ENCODE measurements at regions not wholly inside any gene's neighbourhood (a gene's known extent, or its start where the extent isn't known, plus 50 kb on each side); places are given as distances from the start of the nearest gene placed in this dataset.
"Not testable (repeated sequence)": the region's sequence is repeated elsewhere in the genome, so short reads cannot be mapped to it uniquely, and the experiment has no call there.

DNA sequence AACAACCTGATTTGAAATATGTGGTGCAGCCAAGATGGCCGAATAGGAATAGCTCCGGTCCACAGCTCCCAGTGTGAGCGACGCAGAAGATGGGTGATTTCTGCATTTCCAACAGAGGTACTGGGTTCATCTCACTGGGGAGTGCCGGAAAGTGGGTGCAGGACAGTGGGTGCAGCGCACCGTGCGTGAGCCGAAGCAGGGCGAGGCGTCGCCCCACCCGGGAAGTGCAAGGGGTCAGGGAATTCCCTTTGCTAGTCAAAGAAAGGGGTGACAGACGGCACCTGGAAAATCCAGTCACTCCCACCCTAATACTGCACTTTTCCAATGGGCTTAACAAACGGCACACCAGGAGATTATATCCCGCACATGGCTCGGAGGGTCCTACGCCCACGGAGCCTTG is 365.9 kb upstream of the PDZRN3 start:
- not testable (repeated sequence) for H3K9me3 ChIP-seq (ENCODE audit: control insufficient read depth, insufficient read depth, low read length); H3K36me3 ChIP-seq (ENCODE audit: control insufficient read depth, insufficient read depth, low read length); H3K27ac ChIP-seq (ENCODE audit: low read depth, low read length); DNase-seq (ENCODE audit: low read depth in 4 of 6, low spot score in 6 of 6); H3K4me1 ChIP-seq (ENCODE audit: control insufficient read depth, insufficient read depth, low read length); H3K4me3 ChIP-seq (ENCODE audit: low read depth, low read length); H3K27me3 ChIP-seq (ENCODE audit: control insufficient read depth, insufficient read depth, low read length)
- 98% methylated on average over 14 of the region's 19 CpGs for WGBS (ENCODE audit: insufficient coverage)

DNA sequence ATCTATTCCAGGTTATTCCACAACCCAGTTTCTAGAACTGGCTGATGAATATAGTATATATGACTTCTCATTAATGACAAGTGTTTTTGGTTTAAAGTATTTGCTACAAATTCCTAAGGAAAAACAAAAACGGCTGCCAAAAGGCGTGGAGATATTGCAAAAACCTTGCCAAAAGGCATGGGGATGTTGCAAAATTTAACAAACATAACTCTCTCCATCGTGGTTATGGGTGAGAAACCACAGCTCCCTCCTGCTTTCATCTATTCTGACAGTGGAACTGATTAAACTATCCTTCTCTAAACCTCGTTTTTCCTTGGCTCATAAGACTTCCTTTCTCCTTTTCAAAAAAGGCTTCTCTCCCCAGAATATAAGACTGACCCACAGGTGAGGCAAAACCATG is 342.0 kb upstream of the PDZRN3 start:
- DNase-seq (ENCODE audit: low read depth in 4 of 6, low spot score in 6 of 6) = no peak
- H3K4me1 ChIP-seq (ENCODE audit: control insufficient read depth, insufficient read depth, low read length) = no peaks in the 10 kb centered on the region
- no peaks in the 10 kb centered on the region for H3K36me3 ChIP-seq (ENCODE audit: control insufficient read depth, insufficient read depth, low read length)
- H3K27me3 ChIP-seq (ENCODE audit: control insufficient read depth, insufficient read depth, low read length) = no peaks in the 10 kb centered on the region
- H3K9me3 ChIP-seq (ENCODE audit: control insufficient read depth, insufficient read depth, low read length) = no peaks in the 10 kb centered on the region
- H3K4me3 ChIP-seq (ENCODE audit: low read depth, low read length) = no peak overlapping the region
- WGBS (ENCODE audit: insufficient coverage) = 69% methylated on average over 2 of the region's 4 CpGs
- no peak overlapping the region for H3K27ac ChIP-seq (ENCODE audit: low read depth, low read length)

DNA sequence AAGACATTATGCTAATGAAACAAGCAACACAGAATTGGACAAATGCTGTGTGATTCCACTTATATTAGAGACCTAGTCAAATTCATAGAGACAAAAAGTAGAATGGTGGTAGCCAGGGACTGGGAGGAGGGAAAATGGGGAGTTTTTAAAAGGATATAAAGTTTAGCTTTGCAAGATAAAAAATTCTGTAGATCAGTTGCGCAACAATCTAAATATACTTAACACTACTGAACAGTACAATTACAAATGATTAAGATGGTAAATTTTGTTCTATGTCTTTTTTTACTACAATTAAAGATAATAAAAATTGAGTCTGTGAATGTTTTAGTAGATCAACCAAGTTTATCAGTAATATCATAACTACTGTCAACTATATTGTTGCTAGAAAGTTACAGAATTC is 340.1 kb upstream of the PDZRN3 start:
- Histone ChIP-seq H3K4me3 (ENCODE audit: low read depth, low read length) (no peak overlapping the region), H3K4me1 (ENCODE audit: control insufficient read depth, insufficient read depth, low read length) (no peaks in the 10 kb centered on the region), H3K27ac (ENCODE audit: low read depth, low read length) (no peak overlapping the region), H3K27me3 (ENCODE audit: control insufficient read depth, insufficient read depth, low read length) (no peaks in the 10 kb centered on the region), H3K36me3 (ENCODE audit: control insufficient read depth, insufficient read depth, low read length) (no peaks in the 10 kb centered on the region), H3K9me3 (ENCODE audit: control insufficient read depth, insufficient read depth, low read length) (no peaks in the 10 kb centered on the region)
- no peak for DNase-seq (ENCODE audit: low read depth in 4 of 6, low spot score in 6 of 6)
- no CpG with 5 or more reads among the region's 1 CpG for WGBS (ENCODE audit: insufficient coverage)

DNA sequence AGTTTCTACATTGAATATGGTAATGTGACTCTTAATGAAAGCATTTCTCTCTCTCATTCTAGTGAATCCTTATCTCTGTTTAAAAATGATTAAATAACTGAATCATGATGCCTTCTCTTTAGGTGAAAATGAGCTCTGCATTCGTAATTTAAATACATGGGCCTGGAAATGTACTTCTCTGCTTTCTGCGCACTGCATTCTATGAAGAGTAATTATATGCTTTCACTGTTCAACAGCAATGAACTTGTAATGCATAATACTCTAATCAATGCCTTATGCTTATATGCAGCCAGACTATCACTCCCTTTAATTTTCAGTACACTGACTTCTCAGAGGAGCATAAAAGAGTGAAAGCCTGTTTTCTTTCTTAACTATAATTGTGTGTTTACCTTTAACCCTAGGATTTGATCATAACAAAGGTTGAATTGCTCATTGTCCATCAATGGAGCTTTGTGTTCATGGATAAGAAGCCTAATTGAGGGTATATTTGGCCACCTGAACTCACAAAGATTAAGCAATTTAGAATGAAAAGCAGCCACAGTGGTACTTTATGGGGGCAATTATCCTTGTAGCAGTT is 330.8 kb upstream of the PDZRN3 start:
- peak in 2 of 6 donors; percentile 10 to 65 for DNase-seq (ENCODE audit: low read depth in 4 of 6, low spot score in 6 of 6)
- Histone ChIP-seq H3K36me3 (ENCODE audit: control insufficient read depth, insufficient read depth, low read length) (no peaks in the 10 kb centered on the region), H3K4me3 (ENCODE audit: low read depth, low read length) (no peak overlapping the region), H3K27ac (ENCODE audit: low read depth, low read length) (no peak overlapping the region), H3K4me1 (ENCODE audit: control insufficient read depth, insufficient read depth, low read length) (no peaks in the 10 kb centered on the region), H3K9me3 (ENCODE audit: control insufficient read depth, insufficient read depth, low read length) (no peaks in the 10 kb centered on the region), H3K27me3 (ENCODE audit: control insufficient read depth, insufficient read depth, low read length) (no peaks in the 10 kb centered on the region)
- WGBS (ENCODE audit: insufficient coverage) = no CpG with 5 or more reads among the region's 2 CpGs

DNA sequence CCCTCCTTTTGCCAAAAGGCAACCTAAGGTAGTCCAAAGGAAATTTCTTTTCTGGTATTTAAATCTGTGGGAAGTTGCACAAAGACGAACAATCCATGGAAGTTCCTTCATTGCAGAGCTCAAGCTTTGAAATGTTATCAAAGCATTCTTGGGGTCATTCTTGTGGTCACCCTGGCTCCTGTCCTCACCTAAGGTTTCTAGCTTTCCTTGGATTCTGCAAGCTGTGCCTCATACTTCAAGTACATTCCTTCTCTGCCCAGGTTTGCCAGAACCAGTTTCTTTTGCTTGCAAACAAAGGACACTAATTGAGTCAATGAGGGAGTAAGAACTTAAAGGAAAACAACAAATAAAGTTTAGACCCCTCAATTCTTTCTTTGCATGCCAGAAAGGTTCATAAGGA is 329.8 kb upstream of the PDZRN3 start:
- Histone ChIP-seq H3K27ac (ENCODE audit: low read depth, low read length) (no peak overlapping the region), H3K9me3 (ENCODE audit: control insufficient read depth, insufficient read depth, low read length) (no peaks in the 10 kb centered on the region), H3K27me3 (ENCODE audit: control insufficient read depth, insufficient read depth, low read length) (no peaks in the 10 kb centered on the region), H3K4me1 (ENCODE audit: control insufficient read depth, insufficient read depth, low read length) (no peaks in the 10 kb centered on the region), H3K36me3 (ENCODE audit: control insufficient read depth, insufficient read depth, low read length) (no peaks in the 10 kb centered on the region), H3K4me3 (ENCODE audit: low read depth, low read length) (no peak overlapping the region)
- 70% methylated on average over 1 of the region's 1 CpG for WGBS (ENCODE audit: insufficient coverage)
- DNase-seq (ENCODE audit: low read depth in 4 of 6, low spot score in 6 of 6) = no peak

DNA sequence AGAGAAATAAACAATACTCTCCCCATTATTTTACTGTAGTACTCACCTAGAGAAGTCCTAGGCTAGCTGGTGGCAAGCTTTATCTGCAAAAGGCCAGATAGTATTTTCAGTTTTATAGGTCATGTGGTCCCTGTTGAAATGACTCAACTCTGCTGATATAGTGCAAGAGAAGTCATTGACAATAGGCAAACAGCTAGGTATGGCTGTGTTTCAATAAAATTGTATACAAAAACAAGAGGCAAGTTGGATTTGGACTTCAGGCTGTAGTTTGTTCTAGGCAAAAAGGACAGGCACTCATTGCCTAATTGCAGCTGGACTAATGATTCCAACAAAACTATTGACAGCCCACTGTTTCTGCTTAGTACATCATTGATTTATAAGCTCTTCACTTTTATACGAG is 328.0 kb upstream of the PDZRN3 start:
- no peaks in the 10 kb centered on the region for H3K9me3 ChIP-seq (ENCODE audit: control insufficient read depth, insufficient read depth, low read length)
- H3K4me1 ChIP-seq (ENCODE audit: control insufficient read depth, insufficient read depth, low read length) = no peaks in the 10 kb centered on the region
- no peaks in the 10 kb centered on the region for H3K27me3 ChIP-seq (ENCODE audit: control insufficient read depth, insufficient read depth, low read length)
- H3K36me3 ChIP-seq (ENCODE audit: control insufficient read depth, insufficient read depth, low read length) = no peaks in the 10 kb centered on the region
- H3K27ac ChIP-seq (ENCODE audit: low read depth, low read length) = no peak overlapping the region
- no CpG with 5 or more reads among the region's 1 CpG for WGBS (ENCODE audit: insufficient coverage)
- DNase-seq (ENCODE audit: low read depth in 4 of 6, low spot score in 6 of 6) = no peak
- no peak overlapping the region for H3K4me3 ChIP-seq (ENCODE audit: low read depth, low read length)

DNA sequence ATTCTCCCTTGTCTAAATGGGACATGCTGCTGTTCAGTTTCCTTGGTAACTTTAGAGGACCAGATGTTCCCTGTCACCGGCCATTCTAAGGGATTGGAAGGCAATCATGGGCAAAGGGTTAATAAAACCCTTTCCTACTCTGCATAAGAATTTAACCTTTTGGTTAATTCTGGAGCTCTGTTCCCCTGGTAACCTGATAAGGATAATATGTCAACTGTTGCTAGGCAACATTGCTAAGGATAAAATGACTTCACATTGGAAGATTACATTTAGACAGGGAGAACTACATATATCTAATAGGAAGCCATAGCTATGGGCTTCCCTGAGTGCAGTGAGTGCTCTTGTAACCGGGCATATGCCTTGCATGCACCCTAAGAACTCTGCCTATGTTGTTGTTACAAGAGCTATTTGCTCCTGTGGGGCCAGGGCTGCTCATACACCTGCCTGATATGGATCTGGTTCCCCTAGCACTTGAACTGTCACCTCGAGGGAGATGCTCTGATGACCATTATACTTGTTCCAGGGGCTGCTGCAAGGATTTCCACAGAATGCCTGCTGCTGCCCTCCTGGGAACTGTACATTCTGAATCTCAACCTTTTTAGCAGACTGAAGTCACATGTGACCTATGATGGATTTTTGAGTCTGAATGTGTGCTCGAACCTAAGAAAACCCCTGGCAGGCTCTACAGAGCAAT is 326.3 kb upstream of the PDZRN3 start:
- H3K9me3 ChIP-seq (ENCODE audit: control insufficient read depth, insufficient read depth, low read length) = no peaks in the 10 kb centered on the region
- 55% methylated on average over 3 of the region's 4 CpGs for WGBS (ENCODE audit: insufficient coverage)
- H3K27me3 ChIP-seq (ENCODE audit: control insufficient read depth, insufficient read depth, low read length) = no peaks in the 10 kb centered on the region
- H3K4me3 ChIP-seq (ENCODE audit: low read depth, low read length) = no peak overlapping the region
- H3K36me3 ChIP-seq (ENCODE audit: control insufficient read depth, insufficient read depth, low read length) = no peaks in the 10 kb centered on the region
- peak in 4 of 6 donors; percentile 12 to 82 (median 30) for DNase-seq (ENCODE audit: low read depth in 4 of 6, low spot score in 6 of 6)
- no peaks in the 10 kb centered on the region for H3K4me1 ChIP-seq (ENCODE audit: control insufficient read depth, insufficient read depth, low read length)
- no peak overlapping the region for H3K27ac ChIP-seq (ENCODE audit: low read depth, low read length)

DNA sequence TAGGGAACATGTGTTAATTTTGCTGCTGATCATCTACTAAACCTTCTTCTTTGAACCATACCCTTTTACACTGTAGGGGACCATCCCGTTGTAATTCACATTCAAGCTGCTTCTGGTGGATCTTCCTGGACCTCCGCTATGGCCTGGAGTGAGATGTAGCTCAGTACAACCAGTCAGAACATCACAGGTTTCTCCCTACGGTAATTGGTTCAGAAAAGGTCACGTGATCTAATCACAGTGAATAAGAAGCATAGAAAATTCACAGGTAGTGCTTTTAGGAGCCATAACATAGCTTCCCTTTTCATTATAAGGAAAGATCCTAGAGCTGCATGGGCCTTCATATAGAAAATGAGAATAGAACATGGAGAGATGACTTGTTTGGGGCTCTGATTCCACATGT is 320.8 kb upstream of the PDZRN3 start:
- no peak for DNase-seq (ENCODE audit: low read depth in 4 of 6, low spot score in 6 of 6)
- 100% methylated on average over 1 of the region's 4 CpGs for WGBS (ENCODE audit: insufficient coverage)
- H3K9me3 ChIP-seq (ENCODE audit: control insufficient read depth, insufficient read depth, low read length) = peaks cover 1% of the 10 kb centered on the region
- H3K36me3 ChIP-seq (ENCODE audit: control insufficient read depth, insufficient read depth, low read length) = no peaks in the 10 kb centered on the region
- H3K27ac ChIP-seq (ENCODE audit: low read depth, low read length) = no peak overlapping the region
- H3K4me3 ChIP-seq (ENCODE audit: low read depth, low read length) = no peak overlapping the region
- H3K4me1 ChIP-seq (ENCODE audit: control insufficient read depth, insufficient read depth, low read length) = no peaks in the 10 kb centered on the region
- H3K27me3 ChIP-seq (ENCODE audit: control insufficient read depth, insufficient read depth, low read length) = no peaks in the 10 kb centered on the region

DNA sequence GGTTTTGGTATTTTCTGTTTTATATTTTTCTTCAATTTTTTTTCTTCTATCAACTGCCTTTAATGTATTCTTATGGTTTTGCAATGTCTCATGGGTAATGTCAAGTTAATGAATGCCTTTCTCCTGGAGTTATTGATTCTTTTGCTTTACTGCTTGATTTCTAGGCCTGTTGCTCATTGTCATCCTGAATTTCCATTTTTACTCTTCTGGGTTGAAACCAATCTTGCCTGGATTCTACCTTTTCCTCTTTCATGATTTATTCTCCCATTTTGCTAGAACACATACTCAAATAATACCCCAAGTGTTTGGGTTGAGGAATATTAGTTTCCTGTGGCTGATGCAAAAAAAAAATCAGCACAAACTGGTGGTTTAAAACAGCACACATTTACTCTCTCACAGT is 315.2 kb upstream of the PDZRN3 start:
- DNase-seq (ENCODE audit: low read depth in 4 of 6, low spot score in 6 of 6) = no peak
- Histone ChIP-seq H3K4me3 (ENCODE audit: low read depth, low read length) (no peak overlapping the region), H3K27ac (ENCODE audit: low read depth, low read length) (no peak overlapping the region), H3K27me3 (ENCODE audit: control insufficient read depth, insufficient read depth, low read length) (no peaks in the 10 kb centered on the region), H3K4me1 (ENCODE audit: control insufficient read depth, insufficient read depth, low read length) (no peaks in the 10 kb centered on the region), H3K9me3 (ENCODE audit: control insufficient read depth, insufficient read depth, low read length) (peaks cover 1% of the 10 kb centered on the region), H3K36me3 (ENCODE audit: control insufficient read depth, insufficient read depth, low read length) (no peaks in the 10 kb centered on the region)

DNA sequence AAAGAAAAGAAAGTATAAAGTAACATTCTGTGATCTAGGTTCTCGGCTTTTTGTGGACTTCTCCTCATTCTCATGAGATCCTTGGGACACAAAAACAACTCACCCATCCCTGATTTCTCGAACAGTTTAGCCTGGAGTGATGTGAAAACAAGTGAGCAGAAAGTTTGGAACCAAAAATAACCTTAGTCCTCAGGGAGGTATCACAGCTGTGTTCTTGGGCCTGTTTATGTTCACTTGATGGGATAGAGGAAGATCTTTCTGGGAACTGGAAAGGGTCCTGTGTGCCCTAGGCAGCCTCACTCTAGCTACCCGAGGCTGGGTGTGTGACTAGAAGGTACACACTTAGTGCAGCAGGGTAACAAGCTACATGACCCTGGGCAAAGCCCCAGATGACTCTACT is 308.8 kb upstream of the PDZRN3 start:
- no peak overlapping the region for H3K4me3 ChIP-seq (ENCODE audit: low read depth, low read length)
- no peak overlapping the region for H3K27ac ChIP-seq (ENCODE audit: low read depth, low read length)
- H3K4me1 ChIP-seq (ENCODE audit: control insufficient read depth, insufficient read depth, low read length) = no peaks in the 10 kb centered on the region
- DNase-seq (ENCODE audit: low read depth in 4 of 6, low spot score in 6 of 6) = no peak
- 80% methylated on average over 1 of the region's 3 CpGs for WGBS (ENCODE audit: insufficient coverage)
- H3K9me3 ChIP-seq (ENCODE audit: control insufficient read depth, insufficient read depth, low read length) = no peaks in the 10 kb centered on the region
- no peaks in the 10 kb centered on the region for H3K36me3 ChIP-seq (ENCODE audit: control insufficient read depth, insufficient read depth, low read length)
- H3K27me3 ChIP-seq (ENCODE audit: control insufficient read depth, insufficient read depth, low read length) = no peaks in the 10 kb centered on the region

Measured in spinal cord (tissue), 9 donors.